ENCODE measurements at regions not wholly inside any gene's neighbourhood (a gene's known extent, or its start where the extent isn't known, plus 50 kb on each side); places are given as distances from the start of the nearest gene placed in this dataset.

DNA sequence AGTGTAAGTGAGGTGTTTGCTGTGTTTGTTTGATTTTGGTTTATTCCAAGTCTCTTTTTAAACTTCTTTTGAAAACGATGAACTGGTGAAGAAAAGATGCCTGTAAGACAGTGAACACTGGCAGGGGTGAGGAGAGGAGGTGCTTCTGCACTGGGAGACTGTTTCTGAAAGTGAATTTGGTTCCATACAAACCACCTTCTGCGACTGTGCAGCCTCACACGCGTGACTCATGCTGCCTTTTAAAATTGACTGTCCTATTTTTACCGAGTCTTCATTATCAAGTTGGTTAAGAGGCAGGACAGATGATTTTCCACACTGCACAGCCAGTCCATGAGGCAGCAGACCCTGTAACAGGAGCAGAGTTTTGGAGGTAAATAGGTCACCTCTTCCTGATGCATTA, 340.6 kb downstream of the MTRR start:
- TF ChIP-seq, protein P1, sequence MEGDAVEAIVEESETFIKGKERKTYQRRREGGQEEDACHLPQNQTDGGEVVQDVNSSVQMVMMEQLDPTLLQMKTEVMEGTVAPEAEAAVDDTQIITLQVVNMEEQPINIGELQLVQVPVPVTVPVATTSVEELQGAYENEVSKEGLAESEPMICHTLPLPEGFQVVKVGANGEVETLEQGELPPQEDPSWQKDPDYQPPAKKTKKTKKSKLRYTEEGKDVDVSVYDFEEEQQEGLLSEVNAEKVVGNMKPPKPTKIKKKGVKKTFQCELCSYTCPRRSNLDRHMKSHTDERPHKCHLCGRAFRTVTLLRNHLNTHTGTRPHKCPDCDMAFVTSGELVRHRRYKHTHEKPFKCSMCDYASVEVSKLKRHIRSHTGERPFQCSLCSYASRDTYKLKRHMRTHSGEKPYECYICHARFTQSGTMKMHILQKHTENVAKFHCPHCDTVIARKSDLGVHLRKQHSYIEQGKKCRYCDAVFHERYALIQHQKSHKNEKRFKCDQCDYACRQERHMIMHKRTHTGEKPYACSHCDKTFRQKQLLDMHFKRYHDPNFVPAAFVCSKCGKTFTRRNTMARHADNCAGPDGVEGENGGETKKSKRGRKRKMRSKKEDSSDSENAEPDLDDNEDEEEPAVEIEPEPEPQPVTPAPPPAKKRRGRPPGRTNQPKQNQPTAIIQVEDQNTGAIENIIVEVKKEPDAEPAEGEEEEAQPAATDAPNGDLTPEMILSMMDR (IDR thresholded peaks at IDR 0.05; ENCODE audit: borderline replicate concordance, control extremely low read depth, extremely low read depth, insufficient read depth, missing control alignments), result no peak
- in situ Hi-C loops (cut with MboI; ENCODE audit: low sequenced_read_pairs, unreplicated experiment), result no loop called here
- DNase-seq (ENCODE audit: low spot score), result no peak

DNA sequence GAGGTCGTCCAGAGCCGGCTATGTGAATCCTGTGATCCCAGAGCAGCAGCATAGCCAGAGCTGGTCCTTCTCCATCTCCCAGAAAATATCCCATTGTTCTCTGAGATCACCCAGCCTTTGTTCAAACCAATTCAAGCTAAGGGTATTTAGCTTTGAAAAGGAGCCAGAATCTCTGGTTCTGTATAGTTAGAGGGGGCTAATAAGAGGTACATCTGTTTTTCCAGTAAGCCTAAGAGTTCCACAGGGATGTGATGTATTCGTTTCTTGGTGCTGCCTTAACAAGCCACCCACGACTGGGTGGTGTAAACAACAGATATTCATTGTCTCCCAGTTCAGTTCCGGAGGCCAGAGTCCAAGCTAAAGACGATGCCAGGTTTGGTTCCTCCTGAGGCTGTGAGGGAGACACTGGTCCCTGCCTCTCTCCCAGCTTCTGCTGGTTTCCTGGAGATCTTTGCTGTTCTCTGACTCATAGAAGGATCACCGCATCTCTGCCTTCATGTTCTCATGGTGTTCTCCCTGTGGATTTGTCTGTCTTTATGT, 344.8 kb downstream of the MTRR start:
- no peak for DNase-seq (ENCODE audit: low spot score)
- in situ Hi-C loops (cut with MboI; ENCODE audit: low sequenced_read_pairs, unreplicated experiment), result no loop called here
- TF ChIP-seq, protein P1 (IDR thresholded peaks at IDR 0.05; ENCODE audit: borderline replicate concordance, control extremely low read depth, extremely low read depth, insufficient read depth, missing control alignments), result no peak

DNA sequence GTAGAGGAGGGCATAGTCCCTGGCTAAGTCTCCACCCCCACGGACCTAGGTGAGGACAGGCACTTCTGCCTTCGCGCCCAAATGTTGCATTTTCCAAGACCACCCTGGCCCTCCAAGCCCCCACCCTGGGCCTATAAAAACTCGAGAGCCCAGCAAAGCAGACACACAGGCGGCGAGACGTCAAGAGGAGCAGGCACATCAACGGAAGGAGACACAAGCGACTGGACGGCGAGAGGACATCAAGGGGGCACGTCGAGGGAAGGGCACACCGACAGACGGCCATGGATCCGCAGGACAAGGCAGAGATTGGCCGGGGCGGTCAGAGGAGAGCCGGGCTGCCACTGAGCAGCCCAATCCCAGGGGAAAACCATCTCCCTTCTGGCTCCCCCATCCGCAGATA, 348.0 kb downstream of the MTRR start:
- TF ChIP-seq, protein P1 (IDR thresholded peaks at IDR 0.05; ENCODE audit: borderline replicate concordance, control extremely low read depth, extremely low read depth, insufficient read depth, missing control alignments), result no peak
- no peak for DNase-seq (ENCODE audit: low spot score)
- in situ Hi-C loops (cut with MboI; ENCODE audit: low sequenced_read_pairs, unreplicated experiment), result no loop called here

DNA sequence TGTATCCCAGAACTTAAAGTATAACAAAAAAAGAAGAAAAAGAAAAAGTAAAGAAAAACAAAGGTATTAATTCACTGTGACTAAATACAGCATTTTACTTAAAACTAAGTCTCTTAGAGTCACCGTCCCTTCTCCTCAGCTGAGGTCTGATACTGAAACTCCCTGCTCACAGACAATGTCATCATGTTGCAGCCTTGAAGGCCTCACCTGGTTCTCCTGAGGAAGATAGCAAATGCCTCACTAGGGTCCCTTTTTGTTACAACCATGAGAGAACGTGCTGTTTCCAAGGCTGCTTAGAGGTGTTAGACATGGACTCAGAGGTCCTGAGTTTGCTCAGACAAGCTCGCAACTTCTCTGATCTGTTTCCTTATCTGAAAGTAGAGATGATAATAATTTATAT, 357.2 kb downstream of the MTRR start:
- in situ Hi-C loops (cut with MboI; ENCODE audit: low sequenced_read_pairs, unreplicated experiment), result no loop called here
- DNase-seq (ENCODE audit: low spot score), result no peak
- TF ChIP-seq, protein P1 (IDR thresholded peaks at IDR 0.05; ENCODE audit: borderline replicate concordance, control extremely low read depth, extremely low read depth, insufficient read depth, missing control alignments), result no peak

DNA sequence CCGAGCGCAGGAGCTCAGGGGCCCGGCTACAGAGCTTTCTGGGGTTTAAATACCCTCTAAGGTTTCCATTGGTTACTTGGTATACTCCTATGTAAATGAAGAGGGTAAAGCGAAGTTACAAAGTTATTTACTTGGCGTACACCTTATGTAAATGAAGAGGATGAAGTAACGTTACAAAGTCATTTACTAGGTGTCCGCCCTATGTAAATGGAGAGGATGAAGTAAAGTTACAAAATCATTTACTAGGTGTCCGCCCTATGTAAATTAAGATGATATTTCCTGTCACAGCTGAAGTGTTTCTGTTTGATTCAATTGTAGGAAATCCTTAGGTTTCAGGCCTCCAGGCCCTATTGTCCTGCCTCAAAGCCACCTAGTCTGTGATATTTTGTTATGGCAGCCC, 358.2 kb downstream of the MTRR start:
- no peak for DNase-seq (ENCODE audit: low spot score)
- TF ChIP-seq, protein P1 (IDR thresholded peaks at IDR 0.05; ENCODE audit: borderline replicate concordance, control extremely low read depth, extremely low read depth, insufficient read depth, missing control alignments), result no peak
- in situ Hi-C loops (cut with MboI; ENCODE audit: low sequenced_read_pairs, unreplicated experiment), result no loop called here

DNA sequence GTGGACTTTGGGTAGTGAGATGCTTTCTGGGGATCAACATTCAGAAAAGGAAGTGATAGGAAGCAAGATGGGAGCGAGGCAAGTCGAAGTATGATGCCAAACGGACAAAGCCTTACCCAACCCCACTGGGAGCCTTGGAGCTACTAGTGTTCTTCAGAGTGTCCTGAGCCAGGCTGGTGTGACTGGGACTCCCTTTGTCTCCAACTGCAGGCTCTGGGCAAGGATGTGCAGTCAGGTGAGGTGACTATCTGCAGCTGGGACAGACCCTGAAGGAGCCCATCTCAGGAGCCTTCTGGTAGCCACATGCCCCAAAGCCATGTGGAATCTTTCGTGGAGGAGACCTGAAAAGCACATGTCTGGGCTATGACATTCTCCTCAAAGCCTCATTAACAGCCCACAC, 360.6 kb downstream of the MTRR start:
- DNase-seq (ENCODE audit: low spot score), result no peak
- in situ Hi-C loops (cut with MboI; ENCODE audit: low sequenced_read_pairs, unreplicated experiment), result no loop called here

More for the DNA sequence above, 360.6 kb downstream of the MTRR start:
- TF ChIP-seq, protein P1 (IDR thresholded peaks at IDR 0.05; ENCODE audit: borderline replicate concordance, control extremely low read depth, extremely low read depth, insufficient read depth, missing control alignments), result no peak
